GM23338 (cell line): ENCODE measurements at regions not wholly inside any gene's neighbourhood (a gene's known extent, or its start where the extent isn't known, plus 50 kb on each side); places are given as distances from the start of the nearest gene placed in this dataset.

Source experiments
- ATAC-seq: fragments of 200-7000 bp; cut with Tn5 transposase; 3 replicates; pipeline ENCODE4 v1.9.1; 2020
- DNase-seq: peaks from one replicate; pipeline ENCODE4 v3.0.0-alpha.2; 2015; ENCODE audit warnings: low spot score
- H2AFZ ChIP-seq: fragments of 200-600 bp; sonication (generic); 2 replicates; pipeline ENCODE4 v1.8.0; 2016; ENCODE audit warnings: antibody characterized with exemption, mild to moderate bottlenecking, moderate library complexity
- H3F3A ChIP-seq: fragments of 200-600 bp; sonication (generic); replicated peaks from 2 replicates; pipeline ENCODE4 v1.8.0; 2017; ENCODE audit warnings: antibody characterized with exemption, mixed run types, low read depth
- H3K27ac ChIP-seq: fragments of 200-600 bp; sonication (generic); 2 replicates; pipeline ENCODE4 v1.6.1; 2016; ENCODE audit warnings: low read depth
- H3K27me3 ChIP-seq: fragments of 200-600 bp; sonication (generic); 2 replicates; pipeline ENCODE4 v1.8.0; 2016; ENCODE audit warnings: mild to moderate bottlenecking, mixed run types, moderate library complexity; ENCODE audit not compliant: insufficient read depth
- H3K36me3 ChIP-seq: fragments of 200-600 bp; sonication (generic); 2 replicates; pipeline ENCODE4 v1.8.0; 2016; ENCODE audit warnings: mild to moderate bottlenecking; ENCODE audit not compliant: insufficient read depth
- H3K4me1 ChIP-seq: fragments of 200-600 bp; sonication (generic); 2 replicates; pipeline ENCODE4 v1.8.0; 2016; ENCODE audit warnings: mild to moderate bottlenecking, moderate library complexity; ENCODE audit not compliant: insufficient read depth
- H3K4me2 ChIP-seq: fragments of 200-600 bp; sonication (generic); 2 replicates; pipeline ENCODE4 v1.7.1; 2017; ENCODE audit warnings: mixed run types
- H3K4me3 ChIP-seq: fragments of 200-600 bp; sonication (generic); 2 replicates; pipeline ENCODE4 v1.6.1; 2016; ENCODE audit warnings: mixed run types
- H3K79me2 ChIP-seq: fragments of 200-600 bp; sonication (generic); replicated peaks from 2 replicates; pipeline ENCODE4 v1.8.0; 2017; ENCODE audit warnings: mild to moderate bottlenecking; ENCODE audit not compliant: insufficient read depth
- H3K9me2 ChIP-seq: fragments of 200-600 bp; sonication (generic); 2 replicates; pipeline ENCODE4 v1.8.0; 2017; ENCODE audit not compliant: insufficient read depth
- H4K20me1 ChIP-seq: fragments of 200-600 bp; sonication (generic); replicated peaks from 2 replicates; pipeline ENCODE4 v1.8.0; 2017; ENCODE audit warnings: mild to moderate bottlenecking; ENCODE audit not compliant: insufficient read depth
- H3K27ac Mint-ChIP-seq: 2 replicates; pipeline ENCODE4 v1.8.0; 2020; ENCODE audit warnings: inconsistent platforms, mild to moderate bottlenecking, moderate library complexity, mixed read lengths
- H3K27me3 Mint-ChIP-seq: 3 replicates; pipeline ENCODE4 v1.8.0; 2022; ENCODE audit warnings: low read depth, mild to moderate bottlenecking, moderate library complexity, mixed read lengths, inconsistent platforms; ENCODE audit not compliant: insufficient read depth, poor library complexity
- H3K36me3 Mint-ChIP-seq: 3 replicates; pipeline ENCODE4 v1.8.0; 2021; ENCODE audit warnings: low read depth, mild to moderate bottlenecking, inconsistent platforms, moderate library complexity, mixed read lengths
- H3K4me1 Mint-ChIP-seq: 3 replicates; pipeline ENCODE4 v1.8.0; 2020; ENCODE audit warnings: mild to moderate bottlenecking, inconsistent platforms, mixed read lengths
- H3K4me3 Mint-ChIP-seq: 3 replicates; pipeline ENCODE4 v1.8.0; 2021; ENCODE audit warnings: moderate library complexity, mild to moderate bottlenecking, inconsistent platforms, mixed read lengths
- H3K9me3 Mint-ChIP-seq: 3 replicates; pipeline ENCODE4 v1.8.0; 2020; ENCODE audit warnings: moderate library complexity, mild to moderate bottlenecking, inconsistent platforms, mixed read lengths
- CREB1 ChIP-seq: fragments of 250-450 bp; sonication (Bioruptor Pico); IDR thresholded peaks from 2 replicates; pipeline ENCODE4 v1.5.0; 2020; ENCODE audit warnings: low read depth, mild to moderate bottlenecking, moderate library complexity
- CTCF ChIP-seq, 2 experiments: fragments of 200-600 bp in 1 of 2; sonication (generic) in 1 of 2; conservative IDR thresholded peaks; 2 replicates each; pipeline versions ENCODE4 v1.5.1 to v1.6.1; 2016 to 2017; ENCODE audit warnings: antibody characterized with exemption in 2 of 2, low read depth in 2 of 2, mild to moderate bottlenecking in 2 of 2, moderate library complexity in 1 of 2
- EZH2 ChIP-seq: fragments of 200-600 bp; sonication (generic); IDR thresholded peaks from one replicate; pipeline ENCODE4 v1.8.0; 2017; ENCODE audit warnings: antibody characterized with exemption, mild to moderate bottlenecking, low read depth; ENCODE audit not compliant: unreplicated experiment
- EZH2phosphoT487 ChIP-seq: fragments of 200-600 bp; sonication (generic); IDR thresholded peaks from one replicate; pipeline ENCODE4 v1.8.1; 2018; ENCODE audit warnings: antibody characterized with exemption; ENCODE audit not compliant: unreplicated experiment
- JUNB ChIP-seq: IDR thresholded peaks from one replicate; pipeline ENCODE4 v1.6.1; 2016; ENCODE audit warnings: antibody characterized with exemption; ENCODE audit not compliant: unreplicated experiment
- POLR2AphosphoS5 ChIP-seq: IDR thresholded peaks from 2 replicates; pipeline ENCODE4 v1.6.1; 2016; ENCODE audit warnings: antibody characterized with exemption, low read depth
- REST ChIP-seq: IDR thresholded peaks from one replicate; pipeline ENCODE4 v1.6.1; 2018; ENCODE audit warnings: antibody characterized with exemption; ENCODE audit not compliant: unreplicated experiment
- ZNF114 ChIP-seq: fragments of 250-450 bp; sonication (Bioruptor Pico); IDR thresholded peaks from 2 replicates; pipeline ENCODE4 v1.5.0; 2020; ENCODE audit warnings: mild to moderate bottlenecking, moderate library complexity
- TF ChIP-seq, protein P1 (sequence below): fragments of 250-450 bp; sonication (Bioruptor Pico); IDR thresholded peaks from 2 replicates; pipeline ENCODE4 v1.5.0; 2020; ENCODE audit warnings: mild to moderate bottlenecking, moderate library complexity

DNA sequence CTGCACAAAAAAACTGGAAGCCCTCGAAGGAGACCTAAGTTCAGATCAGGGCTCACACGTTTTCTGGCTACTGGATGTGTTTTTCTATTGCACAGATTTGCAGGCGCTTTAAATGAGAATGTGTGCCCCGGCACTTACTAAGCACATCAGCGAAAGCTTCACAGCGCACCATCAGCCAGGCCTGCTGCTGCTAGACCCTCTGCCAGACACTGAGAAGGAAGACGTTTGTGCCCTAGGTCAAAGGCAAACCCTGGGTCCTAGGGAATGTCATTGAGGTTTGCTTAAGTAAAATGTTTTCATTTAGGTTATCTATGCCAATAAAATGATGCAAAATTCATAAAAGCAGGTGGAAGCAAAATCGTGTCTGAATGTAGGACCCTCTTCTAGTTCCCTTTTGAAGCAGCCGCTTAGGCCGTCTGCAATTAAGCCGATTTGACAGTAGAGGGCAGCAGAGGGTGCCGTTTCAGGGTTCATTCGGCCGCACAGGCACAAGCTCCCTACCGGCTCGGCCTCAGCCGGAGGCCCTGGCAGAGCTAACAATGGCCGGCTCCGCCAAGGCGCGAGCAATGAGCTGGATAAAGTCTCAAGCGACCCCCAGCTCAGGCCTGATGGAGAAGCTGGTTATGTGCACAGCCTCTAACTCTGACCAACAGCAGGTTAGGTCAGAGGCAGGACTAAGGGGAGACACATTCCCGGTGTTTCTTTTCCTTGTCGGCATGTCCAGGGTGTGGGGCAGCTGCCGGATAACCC lies 107.2 kb upstream of the FOXA2 start:
- no peaks in the 10 kb centered on the region; the same call in 1 of the 2 replicates for H3K4me1 ChIP-seq
- Mint-ChIP-seq H3K27me3 (peaks cover 16% of the 10 kb centered on the region), H3K4me3 (no peak overlapping the region), H3K4me1 (no peaks in the 10 kb centered on the region; the same call in 2 of the 3 replicates), H3K9me3 (peaks cover 26% of the 10 kb centered on the region), H3K27ac (no peak overlapping the region), H3K36me3 (peaks cover 7% of the 10 kb centered on the region; the same call in 1 of the 3 replicates)
- no peaks in the 10 kb centered on the region for H3K27me3 ChIP-seq
- H3F3A ChIP-seq, result no peaks in the 10 kb centered on the region
- H3K36me3 ChIP-seq, result no peaks in the 10 kb centered on the region
- TF ChIP-seq CREB1 (CRISPR knock-in tag) (no peak), ZNF114 (no peak), POLR2AphosphoS5 (no peak), CTCF (conservative IDR thresholded peaks at IDR 0.05; ENCODE audit: low read depth in 2 of 2) (peak; percentile 85 to 88), REST (no peak), EZH2phosphoT487 (no peak)
- H3K9me2 ChIP-seq, result peaks cover 11% of the 10 kb centered on the region
- H3K4me2 ChIP-seq, result 0 out of 2 replicates have a peak overlapping the region, but pooled peaks have one; percentile 58
- peak; percentile 85 for DNase-seq
- H4K20me1 ChIP-seq, result no peaks in the 10 kb centered on the region
- H3K27ac ChIP-seq, result no peak overlapping the region
- ATAC-seq, result peak; percentile 99
- H3K79me2 ChIP-seq, result no peaks in the 10 kb centered on the region
- no peak overlapping the region for H3K4me3 ChIP-seq
- H2AFZ ChIP-seq, result peak overlapping the region; percentile 98

GRCh38 chr20:22692119-22692475 lies 107.7 kb upstream of the FOXA2 start:
- no peaks in the 10 kb centered on the region for H3K79me2 ChIP-seq
- H3K4me3 ChIP-seq, result no peak overlapping the region
- peaks cover 7% of the 10 kb centered on the region; the same call in 1 of the 3 replicates for H3K36me3 Mint-ChIP-seq
- H2AFZ ChIP-seq, result peak overlapping the region; percentile 98
- no peaks in the 10 kb centered on the region; the same call in 2 of the 3 replicates for H3K4me1 Mint-ChIP-seq
- peaks cover 16% of the 10 kb centered on the region for H3K27me3 Mint-ChIP-seq
- H3K27ac ChIP-seq, result no peak overlapping the region
- H3K9me3 Mint-ChIP-seq, result peaks cover 23% of the 10 kb centered on the region
- H3K27ac Mint-ChIP-seq, result no peak overlapping the region
- peaks cover 5% of the 10 kb centered on the region; the same call in 1 of the 2 replicates for H3K9me2 ChIP-seq
- no peaks in the 10 kb centered on the region for H4K20me1 ChIP-seq
- no peaks in the 10 kb centered on the region for H3K36me3 ChIP-seq
- H3F3A ChIP-seq, result no peaks in the 10 kb centered on the region
- H3K4me1 ChIP-seq, result no peaks in the 10 kb centered on the region; the same call in 1 of the 2 replicates
- H3K4me2 ChIP-seq, result 0 out of 2 replicates have a peak overlapping the region, but pooled peaks have one; percentile 58
- no peak overlapping the region for H3K4me3 Mint-ChIP-seq
- no peak for DNase-seq
- no peak; the same call in 1 of the 3 replicates for ATAC-seq
- no peaks in the 10 kb centered on the region for H3K27me3 ChIP-seq
- no peak for TF ChIP-seq EZH2
- no peak for TF ChIP-seq JUNB
- TF ChIP-seq CREB1 (CRISPR knock-in tag), result no peak
- TF ChIP-seq, protein P1, sequence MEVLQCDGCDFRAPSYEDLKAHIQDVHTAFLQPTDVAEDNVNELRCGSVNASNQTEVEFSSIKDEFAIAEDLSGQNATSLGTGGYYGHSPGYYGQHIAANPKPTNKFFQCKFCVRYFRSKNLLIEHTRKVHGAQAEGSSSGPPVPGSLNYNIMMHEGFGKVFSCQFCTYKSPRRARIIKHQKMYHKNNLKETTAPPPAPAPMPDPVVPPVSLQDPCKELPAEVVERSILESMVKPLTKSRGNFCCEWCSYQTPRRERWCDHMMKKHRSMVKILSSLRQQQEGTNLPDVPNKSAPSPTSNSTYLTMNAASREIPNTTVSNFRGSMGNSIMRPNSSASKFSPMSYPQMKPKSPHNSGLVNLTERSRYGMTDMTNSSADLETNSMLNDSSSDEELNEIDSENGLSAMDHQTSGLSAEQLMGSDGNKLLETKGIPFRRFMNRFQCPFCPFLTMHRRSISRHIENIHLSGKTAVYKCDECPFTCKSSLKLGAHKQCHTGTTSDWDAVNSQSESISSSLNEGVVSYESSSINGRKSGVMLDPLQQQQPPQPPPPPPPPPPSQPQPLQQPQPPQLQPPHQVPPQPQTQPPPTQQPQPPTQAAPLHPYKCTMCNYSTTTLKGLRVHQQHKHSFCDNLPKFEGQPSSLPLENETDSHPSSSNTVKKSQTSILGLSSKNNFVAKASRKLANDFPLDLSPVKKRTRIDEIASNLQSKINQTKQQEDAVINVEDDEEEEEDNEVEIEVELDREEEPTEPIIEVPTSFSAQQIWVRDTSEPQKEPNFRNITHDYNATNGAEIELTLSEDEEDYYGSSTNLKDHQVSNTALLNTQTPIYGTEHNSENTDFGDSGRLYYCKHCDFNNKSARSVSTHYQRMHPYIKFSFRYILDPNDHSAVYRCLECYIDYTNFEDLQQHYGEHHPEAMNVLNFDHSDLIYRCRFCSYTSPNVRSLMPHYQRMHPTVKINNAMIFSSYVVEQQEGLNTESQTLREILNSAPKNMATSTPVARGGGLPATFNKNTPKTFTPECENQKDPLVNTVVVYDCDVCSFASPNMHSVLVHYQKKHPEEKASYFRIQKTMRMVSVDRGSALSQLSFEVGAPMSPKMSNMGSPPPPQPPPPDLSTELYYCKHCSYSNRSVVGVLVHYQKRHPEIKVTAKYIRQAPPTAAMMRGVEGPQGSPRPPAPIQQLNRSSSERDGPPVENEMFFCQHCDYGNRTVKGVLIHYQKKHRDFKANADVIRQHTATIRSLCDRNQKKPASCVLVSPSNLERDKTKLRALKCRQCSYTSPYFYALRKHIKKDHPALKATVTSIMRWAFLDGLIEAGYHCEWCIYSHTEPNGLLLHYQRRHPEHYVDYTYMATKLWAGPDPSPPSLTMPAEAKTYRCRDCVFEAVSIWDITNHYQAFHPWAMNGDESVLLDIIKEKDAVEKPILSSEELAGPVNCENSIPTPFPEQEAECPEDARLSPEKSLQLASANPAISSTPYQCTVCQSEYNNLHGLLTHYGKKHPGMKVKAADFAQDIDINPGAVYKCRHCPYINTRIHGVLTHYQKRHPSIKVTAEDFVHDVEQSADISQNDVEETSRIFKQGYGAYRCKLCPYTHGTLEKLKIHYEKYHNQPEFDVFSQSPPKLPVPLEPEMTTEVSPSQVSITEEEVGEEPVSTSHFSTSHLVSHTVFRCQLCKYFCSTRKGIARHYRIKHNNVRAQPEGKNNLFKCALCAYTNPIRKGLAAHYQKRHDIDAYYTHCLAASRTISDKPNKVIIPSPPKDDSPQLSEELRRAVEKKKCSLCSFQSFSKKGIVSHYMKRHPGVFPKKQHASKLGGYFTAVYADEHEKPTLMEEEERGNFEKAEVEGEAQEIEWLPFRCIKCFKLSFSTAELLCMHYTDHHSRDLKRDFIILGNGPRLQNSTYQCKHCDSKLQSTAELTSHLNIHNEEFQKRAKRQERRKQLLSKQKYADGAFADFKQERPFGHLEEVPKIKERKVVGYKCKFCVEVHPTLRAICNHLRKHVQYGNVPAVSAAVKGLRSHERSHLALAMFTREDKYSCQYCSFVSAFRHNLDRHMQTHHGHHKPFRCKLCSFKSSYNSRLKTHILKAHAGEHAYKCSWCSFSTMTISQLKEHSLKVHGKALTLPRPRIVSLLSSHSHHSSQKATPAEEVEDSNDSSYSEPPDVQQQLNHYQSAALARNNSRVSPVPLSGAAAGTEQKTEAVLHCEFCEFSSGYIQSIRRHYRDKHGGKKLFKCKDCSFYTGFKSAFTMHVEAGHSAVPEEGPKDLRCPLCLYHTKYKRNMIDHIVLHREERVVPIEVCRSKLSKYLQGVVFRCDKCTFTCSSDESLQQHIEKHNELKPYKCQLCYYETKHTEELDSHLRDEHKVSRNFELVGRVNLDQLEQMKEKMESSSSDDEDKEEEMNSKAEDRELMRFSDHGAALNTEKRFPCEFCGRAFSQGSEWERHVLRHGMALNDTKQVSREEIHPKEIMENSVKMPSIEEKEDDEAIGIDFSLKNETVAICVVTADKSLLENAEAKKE (CRISPR knock-in tag), result no peak
